Body of pancreas (tissue), 4 donors: ENCODE measurements at regions not wholly inside any gene's neighbourhood (a gene's known extent, or its start where the extent isn't known, plus 50 kb on each side); places are given as distances from the start of the nearest gene placed in this dataset.

ENCODE experiments used
- ATAC-seq: fragments of 150-250 bp; one replicate; pipeline ENCODE4 v1.9.1; 2016
- DNase-seq, 4 donors: peaks; one replicate each; pipeline ENCODE4 v3.0.0-alpha.2; 2019
- H3K27ac ChIP-seq, 4 donors: fragments of 200-600 bp; sonication (generic); 1 replicate in 3 of 4; 2 replicates in 1 of 4; pipeline versions ENCODE4 v1.5.1 to v1.6.1; 2016 to 2019; ENCODE audit warnings: mild to moderate bottlenecking in 1 of 4, mixed read lengths in 1 of 4, moderate library complexity in 1 of 4
- H3K27me3 ChIP-seq, 2 donors: fragments of 200-600 bp; sonication (generic); one replicate each; pipeline ENCODE4 v1.6.0; 2016; ENCODE audit warnings: mild to moderate bottlenecking in 1 of 2
- H3K36me3 ChIP-seq, 2 donors: fragments of 200-600 bp; sonication (generic); replicated peaks in 1 of 2; 2 replicates each; pipeline ENCODE4 v1.5.1; 2016; ENCODE audit warnings: low read depth in 2 of 2; ENCODE audit not compliant: insufficient read depth in 1 of 2
- H3K4me1 ChIP-seq: fragments of 200-600 bp; sonication (generic); one replicate; pipeline ENCODE4 v1.6.0; 2016
- H3K4me3 ChIP-seq, 2 donors: fragments of 200-600 bp; sonication (generic); 1 replicate in 1 of 2; 2 replicates in 1 of 2; pipeline ENCODE4 v1.5.1; 2016 to 2019
- H3K9me3 ChIP-seq, 3 donors: fragments of 200-600 bp; sonication (generic); 1 replicate in 2 of 3; 2 replicates in 1 of 3; pipeline ENCODE4 v1.5.1; 2016
- CTCF ChIP-seq, 7 experiments: fragments of 450-650 bp in 4 of 7; fragments of 200-600 bp in 3 of 7; sonication (generic) in 3 of 7; IDR thresholded peaks; one replicate each; pipeline ENCODE4 v1.5.1; 2016 to 2019; ENCODE audit warnings: antibody characterized with exemption in 7 of 7
- POLR2A ChIP-seq, 3 donors: fragments of 450-650 bp; IDR thresholded peaks; one replicate each; pipeline ENCODE4 v1.6.1; 2016; ENCODE audit warnings: antibody characterized with exemption in 3 of 3, mild to moderate bottlenecking in 2 of 3
- WGBS, 2 donors: methylation state at CpG; one replicate each; pipeline ENCODE4 v1.1.5; 2017; 5-methylcytosine and 5-hydroxymethylcytosine counted together
- intact Hi-C: fragments of 100-400 bp; cut with DNase I; formaldehyde crosslinking; loops from one replicate; pipeline ENCODE4 v1.15.1; 2023

DNA sequence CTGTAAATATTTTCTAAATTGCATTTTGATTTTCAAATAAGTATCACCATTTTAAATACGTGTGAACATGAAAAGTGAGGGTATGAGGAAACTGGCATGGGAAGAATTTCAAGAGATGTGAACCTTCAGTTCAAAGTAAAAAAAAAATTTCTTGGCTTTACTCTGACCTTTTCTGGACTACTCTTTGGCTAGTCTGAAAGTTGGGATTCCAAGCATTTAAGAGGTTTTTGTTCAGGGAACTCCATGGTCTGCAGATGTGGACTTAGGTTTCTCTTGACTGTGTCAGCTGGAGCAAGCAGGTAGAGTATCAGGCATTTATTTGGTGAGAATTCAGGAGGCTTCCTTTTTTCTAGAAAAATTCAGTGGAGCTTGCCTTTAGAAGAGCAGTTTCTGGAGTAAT lies 311.6 kb downstream of the LRIG3 start:
- Histone ChIP-seq H3K9me3 (no peaks in the 10 kb centered on the region), H3K4me3 (no peak overlapping the region), H3K27me3 (no peaks in the 10 kb centered on the region), H3K36me3 (no peaks in the 10 kb centered on the region), H3K27ac (no peak overlapping the region), H3K4me1 (no peaks in the 10 kb centered on the region)
- no peak for DNase-seq
- ATAC-seq: no peak
- intact Hi-C loops: no loop called here
- WGBS, 2 donors: 52 to 71% methylated on average over 1 of the region's 1 CpG
- TF ChIP-seq POLR2A (IDR thresholded peaks at IDR 0.05): no peak
- no peak for TF ChIP-seq CTCF (IDR thresholded peaks at IDR 0.05)

DNA sequence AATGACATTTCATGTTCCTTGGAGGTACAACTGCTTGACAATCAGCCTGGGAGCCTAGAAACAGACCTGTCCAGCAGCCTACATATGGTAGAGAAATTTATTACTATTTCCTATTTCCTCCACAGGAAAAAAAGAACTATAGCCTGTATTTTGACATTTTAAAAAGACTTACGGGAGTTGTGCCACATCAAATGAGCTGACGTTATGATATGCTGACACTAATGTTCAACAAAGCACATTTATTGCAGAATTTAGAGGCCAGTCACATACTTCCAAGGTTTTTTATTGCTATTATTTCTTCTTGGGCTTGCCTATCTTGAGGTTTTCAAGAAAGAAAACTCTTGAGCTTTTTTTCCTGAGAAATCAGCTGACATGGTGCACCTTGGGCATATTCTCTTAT lies 305.3 kb downstream of the LRIG3 start:
- intact Hi-C loops: no loop called here
- Histone ChIP-seq H3K4me1 (no peaks in the 10 kb centered on the region), H3K9me3 (no peaks in the 10 kb centered on the region), H3K27me3 (no peaks in the 10 kb centered on the region), H3K27ac (no peak overlapping the region), H3K36me3 (no peaks in the 10 kb centered on the region), H3K4me3 (no peak overlapping the region)
- ATAC-seq: no peak
- WGBS, 2 donors: 75 to 83% methylated on average over 2 of the region's 2 CpGs
- DNase-seq: no peak
- TF ChIP-seq POLR2A (IDR thresholded peaks at IDR 0.05) (no peak), CTCF (IDR thresholded peaks at IDR 0.05) (no peak)

DNA sequence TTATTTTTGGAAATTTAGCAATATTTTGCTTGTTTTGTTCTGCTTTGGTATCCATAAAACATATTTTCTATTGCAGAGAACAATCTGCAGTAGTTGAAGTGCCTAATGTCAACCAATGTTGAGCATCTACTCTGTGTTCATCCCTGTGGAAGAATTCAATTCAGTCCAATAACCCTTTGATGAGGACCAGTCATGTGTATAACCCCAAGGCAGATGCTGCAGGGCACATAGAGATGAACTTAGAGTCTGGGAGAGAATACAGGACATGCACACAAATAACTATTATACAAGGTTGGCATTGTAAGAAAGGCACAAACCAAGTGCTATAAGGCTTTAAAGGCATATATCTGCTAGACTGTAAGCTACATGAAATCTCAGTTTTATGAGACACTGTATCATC lies 304.7 kb downstream of the LRIG3 start:
- H3K9me3 ChIP-seq: no peaks in the 10 kb centered on the region
- H3K4me1 ChIP-seq: no peaks in the 10 kb centered on the region
- no peak for TF ChIP-seq POLR2A (IDR thresholded peaks at IDR 0.05)
- H3K27me3 ChIP-seq: no peaks in the 10 kb centered on the region
- H3K36me3 ChIP-seq: no peaks in the 10 kb centered on the region
- intact Hi-C loops: no loop called here
- DNase-seq: no peak
- no peak for ATAC-seq
- H3K27ac ChIP-seq: no peak overlapping the region
- H3K4me3 ChIP-seq: no peak overlapping the region

GRCh38 chr12:58616618-58617017 lies 303.7 kb downstream of the LRIG3 start:
- H3K36me3 ChIP-seq: no peaks in the 10 kb centered on the region
- TF ChIP-seq CTCF (IDR thresholded peaks at IDR 0.05) (no peak), POLR2A (IDR thresholded peaks at IDR 0.05) (no peak)
- intact Hi-C loops: no loop called here
- H3K27ac ChIP-seq: no peak overlapping the region
- no peak for ATAC-seq
- DNase-seq: no peak
- no peaks in the 10 kb centered on the region for H3K4me1 ChIP-seq
- no peaks in the 10 kb centered on the region for H3K27me3 ChIP-seq
- H3K4me3 ChIP-seq: no peak overlapping the region
- no peaks in the 10 kb centered on the region for H3K9me3 ChIP-seq
- WGBS, 2 donors: 33 to 52% methylated on average over 1 of the region's 1 CpG

- H3K27ac ChIP-seq: no peak overlapping the region
- no peaks in the 10 kb centered on the region for H3K27me3 ChIP-seq
- H3K36me3 ChIP-seq: no peaks in the 10 kb centered on the region
- DNase-seq: no peak
- intact Hi-C loops: no loop called here
- H3K9me3 ChIP-seq: no peaks in the 10 kb centered on the region
- no peak for TF ChIP-seq CTCF (IDR thresholded peaks at IDR 0.05)
- TF ChIP-seq POLR2A (IDR thresholded peaks at IDR 0.05): no peak
- H3K4me3 ChIP-seq: no peak overlapping the region
- 91 to 96% methylated on average over 5 of the region's 5 CpGs for WGBS, 2 donors
- ATAC-seq: no peak
- no peaks in the 10 kb centered on the region for H3K4me1 ChIP-seq
Observed at GRCh38 chr12:58621126-58621525, 299.2 kb downstream of the LRIG3 start.
